K562 (cell line): ENCODE measurements at regions not wholly inside any gene's neighbourhood (a gene's known extent, or its start where the extent isn't known, plus 50 kb on each side); places are given as distances from the start of the nearest gene placed in this dataset.

Experiments used
- CHD1 ChIP-seq: fragments of 200-600 bp; sonication (generic); IDR thresholded peaks from one replicate; pipeline ENCODE4 v1.6.1; 2012; ENCODE audit warnings: mild to moderate bottlenecking, moderate library complexity, low read length, inconsistent platforms
- DNMT1 ChIP-seq: fragments of 450-650 bp; IDR thresholded peaks from 2 replicates; pipeline ENCODE4 v1.6.1; 2016; ENCODE audit warnings: antibody characterized with exemption, mild to moderate bottlenecking
- FOXM1 ChIP-seq, 2 experiments: fragments of 450-650 bp in 1 of 2; sonication (generic) in 1 of 2; formaldehyde crosslinking in 1 of 2; IDR thresholded peaks; 2 replicates each; pipeline versions ENCODE4 v1.6.1 to v1.9.0; 2017 to 2022; ENCODE audit warnings: low read depth in 2 of 2, mild to moderate bottlenecking in 2 of 2, missing genetic modification reagents in 1 of 2, moderate library complexity in 1 of 2
- HNRNPLL ChIP-seq: fragments of 200-400 bp; formaldehyde crosslinking; IDR thresholded peaks from 2 replicates; pipeline ENCODE4 v1.6.1; 2017; ENCODE audit warnings: low read length, low read depth, mild to moderate bottlenecking; ENCODE audit not compliant: poor library complexity, severe bottlenecking
- KDM2B ChIP-seq: fragments of 250-450 bp; sonication (Bioruptor Pico); IDR thresholded peaks from 2 replicates; pipeline ENCODE4 v1.8.0; 2021; ENCODE audit warnings: mild to moderate bottlenecking, moderate library complexity
- MCM5 ChIP-seq: fragments of 450-650 bp; IDR thresholded peaks from 2 replicates; pipeline ENCODE4 v1.6.1; 2016; ENCODE audit warnings: low read depth
- MED1 ChIP-seq: sonication (generic); formaldehyde crosslinking; IDR thresholded peaks from 2 replicates; pipeline ENCODE4 v1.8.1; 2023; ENCODE audit warnings: missing genetic modification reagents, borderline replicate concordance
- POLR3G ChIP-seq: IDR thresholded peaks from 2 replicates; pipeline ENCODE4 v1.6.1; 2011; ENCODE audit not compliant: insufficient read length, insufficient replicate concordance; ENCODE audit errors: extremely low read depth
- SETDB1 ChIP-seq: IDR thresholded peaks from one replicate; pipeline ENCODE4 v1.6.1; 2012; ENCODE audit warnings: low read length, control low read depth, inconsistent platforms
- SMARCA4 ChIP-seq: fragments of 450-650 bp; IDR thresholded peaks from 2 replicates; pipeline ENCODE4 v1.6.1; 2016
- SREBF1 ChIP-seq: fragments of 150-350 bp; IDR thresholded peaks from 2 replicates; pipeline ENCODE4 v1.6.1; 2014; ENCODE audit warnings: antibody characterized with exemption, low read depth, low read length, borderline replicate concordance
- TCF3 ChIP-seq: sonication (generic); formaldehyde crosslinking; IDR thresholded peaks from 2 replicates; pipeline ENCODE4 v1.4.0; 2020; ENCODE audit warnings: mild to moderate bottlenecking, missing genetic modification reagents
- ZBTB7A ChIP-seq: IDR thresholded peaks from 2 replicates; pipeline ENCODE4 v1.6.1; 2011; ENCODE audit warnings: low read depth, mild to moderate bottlenecking, low read length, moderate library complexity, borderline replicate concordance; ENCODE audit not compliant: control insufficient read depth
- ZFP36 ChIP-seq: fragments of 150-350 bp; IDR thresholded peaks from 2 replicates; pipeline ENCODE4 v1.6.1; 2018; ENCODE audit warnings: low read length, low read depth; ENCODE audit not compliant: partially characterized antibody
- ZNF134 ChIP-seq: fragments of 250-450 bp; sonication (Bioruptor Pico); conservative IDR thresholded peaks from 2 replicates; pipeline ENCODE4 v1.4.0; 2020
- ZNF717 ChIP-seq: fragments of 250-450 bp; sonication (Bioruptor Pico); IDR thresholded peaks from 2 replicates; pipeline ENCODE4 v1.5.0; 2021
- ZNF785 ChIP-seq: fragments of 250-450 bp; sonication (Bioruptor Pico); IDR thresholded peaks from 2 replicates; pipeline ENCODE4 v1.4.0; 2020; ENCODE audit warnings: mild to moderate bottlenecking
- TF ChIP-seq, protein P1 (sequence below), 2 experiments: IDR thresholded peaks; 2 replicates each; pipeline ENCODE4 v1.6.1; 2011; ENCODE audit warnings: borderline replicate concordance in 1 of 2, control low read depth in 1 of 2, low read depth in 1 of 2, low read length in 1 of 2, mild to moderate bottlenecking in 1 of 2, mixed read lengths in 1 of 2, moderate library complexity in 1 of 2; ENCODE audit not compliant: insufficient read depth in 1 of 2, insufficient read length in 1 of 2, poor library complexity in 1 of 2, severe bottlenecking in 1 of 2; ENCODE audit errors: extremely low read depth in 1 of 2
- TF ChIP-seq, protein P2 (sequence below): fragments of 250-450 bp; sonication (Bioruptor Pico); IDR thresholded peaks from 2 replicates; pipeline ENCODE4 v1.5.0; 2020; ENCODE audit warnings: mild to moderate bottlenecking, borderline replicate concordance
- TF ChIP-seq, protein P3 (sequence below): fragments of 450-650 bp; formaldehyde crosslinking; IDR thresholded peaks from 2 replicates; pipeline ENCODE4 v1.4.0; 2020; ENCODE audit warnings: mild to moderate bottlenecking, moderate library complexity
- TF ChIP-seq, protein P4 (sequence below), 2 experiments: fragments of 450-650 bp in 1 of 2; sonication (generic) in 1 of 2; formaldehyde crosslinking; conservative IDR thresholded peaks; 2 replicates each; pipeline versions ENCODE4 v1.4.0 to v1.8.1; 2020 to 2022; ENCODE audit warnings: mild to moderate bottlenecking in 1 of 2, missing genetic modification reagents in 1 of 2

DNA sequence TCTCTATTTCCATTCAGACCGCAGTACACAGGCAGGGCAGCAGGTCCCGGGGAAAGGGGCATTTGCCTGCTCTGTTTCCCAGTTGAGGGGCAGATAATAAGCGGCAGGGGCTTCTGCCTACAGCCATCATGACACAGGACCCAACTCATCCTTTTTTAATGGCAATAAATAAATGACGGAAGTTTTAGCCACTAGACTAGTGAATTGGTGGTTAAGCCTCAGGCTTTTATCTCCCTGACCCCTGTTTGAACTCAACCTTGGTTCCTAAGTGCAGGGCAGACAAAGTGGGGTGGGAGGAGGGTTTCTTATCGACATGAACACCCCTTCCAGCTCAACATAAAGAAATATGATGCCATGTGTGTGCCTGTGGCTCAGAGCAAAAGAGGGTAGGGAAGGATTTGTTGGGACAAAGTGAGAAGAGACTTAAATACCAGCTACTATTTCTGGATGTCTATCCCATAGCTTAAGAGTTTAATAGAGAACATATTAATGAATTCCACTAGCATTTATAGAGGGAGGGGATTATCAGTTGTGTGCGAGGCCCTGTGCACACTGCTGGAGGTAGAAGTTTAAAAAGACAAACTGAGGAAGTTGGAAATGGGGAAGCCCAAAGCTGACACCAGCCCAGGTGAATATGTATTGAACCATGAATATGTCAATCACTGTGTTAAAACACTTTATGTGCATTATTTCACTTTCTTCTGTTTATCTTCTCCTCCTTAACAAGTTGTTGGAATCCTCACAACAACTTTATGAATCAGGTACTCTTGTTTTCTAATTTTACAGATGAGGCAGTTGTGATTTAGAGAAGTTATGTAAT is 939.4 kb downstream of the MCTP2 start (continued):
- TF ChIP-seq, protein P1, sequence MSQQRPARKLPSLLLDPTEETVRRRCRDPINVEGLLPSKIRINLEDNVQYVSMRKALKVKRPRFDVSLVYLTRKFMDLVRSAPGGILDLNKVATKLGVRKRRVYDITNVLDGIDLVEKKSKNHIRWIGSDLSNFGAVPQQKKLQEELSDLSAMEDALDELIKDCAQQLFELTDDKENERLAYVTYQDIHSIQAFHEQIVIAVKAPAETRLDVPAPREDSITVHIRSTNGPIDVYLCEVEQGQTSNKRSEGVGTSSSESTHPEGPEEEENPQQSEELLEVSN (IDR thresholded peaks at IDR 0.05; ENCODE audit: borderline replicate concordance in 1 of 2, extremely low read depth in 1 of 2, insufficient read depth in 1 of 2, insufficient read length in 1 of 2, low read depth in 1 of 2, low read length in 1 of 2, poor library complexity in 1 of 2, severe bottlenecking in 1 of 2) = no peak
- TF ChIP-seq ZNF785 (CRISPR knock-in tag) (no peak), ZBTB7A (peak; percentile 50; the same call in 1 of the 2 replicates), CHD1 (no peak), ZFP36 (no peak), SMARCA4 (peak; percentile 93), SREBF1 (no peak), TCF3 (CRISPR knock-in tag) (peak; percentile 90), KDM2B (no peak), DNMT1 (no peak), MCM5 (no peak), ZNF134 (CRISPR knock-in tag) (no peak), POLR3G (no peak), HNRNPLL (no peak), SETDB1 (no peak), FOXM1 (IDR thresholded peaks at IDR 0.05; ENCODE audit: low read depth) (peak; percentile 52), FOXM1 (CRISPR knock-in tag; IDR thresholded peaks at IDR 0.05; ENCODE audit: low read depth) (no peak), MED1 (CRISPR knock-in tag) (no peak), ZNF717 (no peak)
- TF ChIP-seq, protein P2, sequence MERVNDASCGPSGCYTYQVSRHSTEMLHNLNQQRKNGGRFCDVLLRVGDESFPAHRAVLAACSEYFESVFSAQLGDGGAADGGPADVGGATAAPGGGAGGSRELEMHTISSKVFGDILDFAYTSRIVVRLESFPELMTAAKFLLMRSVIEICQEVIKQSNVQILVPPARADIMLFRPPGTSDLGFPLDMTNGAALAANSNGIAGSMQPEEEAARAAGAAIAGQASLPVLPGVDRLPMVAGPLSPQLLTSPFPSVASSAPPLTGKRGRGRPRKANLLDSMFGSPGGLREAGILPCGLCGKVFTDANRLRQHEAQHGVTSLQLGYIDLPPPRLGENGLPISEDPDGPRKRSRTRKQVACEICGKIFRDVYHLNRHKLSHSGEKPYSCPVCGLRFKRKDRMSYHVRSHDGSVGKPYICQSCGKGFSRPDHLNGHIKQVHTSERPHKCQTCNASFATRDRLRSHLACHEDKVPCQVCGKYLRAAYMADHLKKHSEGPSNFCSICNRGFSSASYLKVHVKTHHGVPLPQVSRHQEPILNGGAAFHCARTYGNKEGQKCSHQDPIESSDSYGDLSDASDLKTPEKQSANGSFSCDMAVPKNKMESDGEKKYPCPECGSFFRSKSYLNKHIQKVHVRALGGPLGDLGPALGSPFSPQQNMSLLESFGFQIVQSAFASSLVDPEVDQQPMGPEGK (CRISPR knock-in tag) = no peak
- TF ChIP-seq, protein P3, sequence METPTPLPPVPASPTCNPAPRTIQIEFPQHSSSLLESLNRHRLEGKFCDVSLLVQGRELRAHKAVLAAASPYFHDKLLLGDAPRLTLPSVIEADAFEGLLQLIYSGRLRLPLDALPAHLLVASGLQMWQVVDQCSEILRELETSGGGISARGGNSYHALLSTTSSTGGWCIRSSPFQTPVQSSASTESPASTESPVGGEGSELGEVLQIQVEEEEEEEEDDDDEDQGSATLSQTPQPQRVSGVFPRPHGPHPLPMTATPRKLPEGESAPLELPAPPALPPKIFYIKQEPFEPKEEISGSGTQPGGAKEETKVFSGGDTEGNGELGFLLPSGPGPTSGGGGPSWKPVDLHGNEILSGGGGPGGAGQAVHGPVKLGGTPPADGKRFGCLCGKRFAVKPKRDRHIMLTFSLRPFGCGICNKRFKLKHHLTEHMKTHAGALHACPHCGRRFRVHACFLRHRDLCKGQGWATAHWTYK (CRISPR knock-in tag) = no peak
- TF ChIP-seq, protein P4, sequence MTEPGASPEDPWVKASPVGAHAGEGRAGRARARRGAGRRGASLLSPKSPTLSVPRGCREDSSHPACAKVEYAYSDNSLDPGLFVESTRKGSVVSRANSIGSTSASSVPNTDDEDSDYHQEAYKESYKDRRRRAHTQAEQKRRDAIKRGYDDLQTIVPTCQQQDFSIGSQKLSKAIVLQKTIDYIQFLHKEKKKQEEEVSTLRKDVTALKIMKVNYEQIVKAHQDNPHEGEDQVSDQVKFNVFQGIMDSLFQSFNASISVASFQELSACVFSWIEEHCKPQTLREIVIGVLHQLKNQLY (CRISPR knock-in tag; conservative IDR thresholded peaks at IDR 0.05) = no peak
